ENCODE measurements at regions not wholly inside any gene's neighbourhood (a gene's known extent, or its start where the extent isn't known, plus 50 kb on each side); places are given as distances from the start of the nearest gene placed in this dataset.
A peak's percentile ranks its signal among the peaks of the same experiment; 100 is the strongest.

- WGBS (ENCODE audit: insufficient coverage): 40% methylated on average over 1 of the region's 9 CpGs
These were observed 292.3 kb upstream of the PITRM1 start for GRCh38 chr10:3464760-3465405.

GRCh38 chr10:3460420-3461128 lies 288.0 kb upstream of the PITRM1 start:
- H3K9me3 ChIP-seq (replicated peaks; ENCODE audit: control insufficient read depth, low read depth, low read length): peaks cover 5% of the 10 kb centered on the region
- no peak overlapping the region for H3K27ac ChIP-seq (ENCODE audit: low read length)
- no peak for DNase-seq
- H3K4me1 ChIP-seq (ENCODE audit: control insufficient read depth, insufficient read depth, low read length): peaks cover 12% of the 10 kb centered on the region
- WGBS (ENCODE audit: insufficient coverage): 55% methylated on average over 2 of the region's 6 CpGs
- H3K4me3 ChIP-seq (ENCODE audit: low read length): no peak overlapping the region
- H3K36me3 ChIP-seq (ENCODE audit: control insufficient read depth, insufficient read depth, low read length): no peaks in the 10 kb centered on the region
- H3K27me3 ChIP-seq (ENCODE audit: control insufficient read depth, insufficient read depth, low read length): no peaks in the 10 kb centered on the region

More at GRCh38 chr10:3464760-3465405, 292.3 kb upstream of the PITRM1 start:
- no peaks in the 10 kb centered on the region for H3K9me3 ChIP-seq (replicated peaks; ENCODE audit: control insufficient read depth, low read depth, low read length)
- no peaks in the 10 kb centered on the region for H3K27me3 ChIP-seq (ENCODE audit: control insufficient read depth, insufficient read depth, low read length)
- no peak overlapping the region for H3K4me3 ChIP-seq (ENCODE audit: low read length)
- H3K4me1 ChIP-seq (ENCODE audit: control insufficient read depth, insufficient read depth, low read length): peaks cover 37% of the 10 kb centered on the region
- no peaks in the 10 kb centered on the region for H3K36me3 ChIP-seq (ENCODE audit: control insufficient read depth, insufficient read depth, low read length)
- peak overlapping the region; percentile 85 for H3K27ac ChIP-seq (ENCODE audit: low read length)
- DNase-seq: no peak

- DNase-seq: peak; percentile 81
- Histone ChIP-seq H3K9me3 (replicated peaks; ENCODE audit: control insufficient read depth, low read depth, low read length) (peaks cover 5% of the 10 kb centered on the region), H3K4me3 (ENCODE audit: low read length) (no peak overlapping the region), H3K27me3 (ENCODE audit: control insufficient read depth, insufficient read depth, low read length) (no peaks in the 10 kb centered on the region), H3K27ac (ENCODE audit: low read length) (peak overlapping the region; percentile 89), H3K4me1 (ENCODE audit: control insufficient read depth, insufficient read depth, low read length) (peaks cover 17% of the 10 kb centered on the region), H3K36me3 (ENCODE audit: control insufficient read depth, insufficient read depth, low read length) (no peaks in the 10 kb centered on the region)
- WGBS (ENCODE audit: insufficient coverage): 42% methylated on average over 11 of the region's 13 CpGs
These were observed 283.1 kb upstream of the PITRM1 start for GRCh38 chr10:3455385-3456334.

- 27% methylated on average over 3 of the region's 7 CpGs for WGBS (ENCODE audit: insufficient coverage)
- no peaks in the 10 kb centered on the region for H3K27me3 ChIP-seq (ENCODE audit: control insufficient read depth, insufficient read depth, low read length)
- H3K27ac ChIP-seq (ENCODE audit: low read length): peak overlapping the region; percentile 83
- H3K9me3 ChIP-seq (replicated peaks; ENCODE audit: control insufficient read depth, low read depth, low read length): no peaks in the 10 kb centered on the region
- H3K36me3 ChIP-seq (ENCODE audit: control insufficient read depth, insufficient read depth, low read length): no peaks in the 10 kb centered on the region
- no peak overlapping the region for H3K4me3 ChIP-seq (ENCODE audit: low read length)
- H3K4me1 ChIP-seq (ENCODE audit: control insufficient read depth, insufficient read depth, low read length): peaks cover 17% of the 10 kb centered on the region
- peak; percentile 63 for DNase-seq
These were observed 280.2 kb upstream of the PITRM1 start for GRCh38 chr10:3452683-3453361.

GRCh38 chr10:3452173-3452626 lies 279.6 kb upstream of the PITRM1 start:
- 8% methylated on average over 2 of the region's 5 CpGs for WGBS (ENCODE audit: insufficient coverage)
- Histone ChIP-seq H3K36me3 (ENCODE audit: control insufficient read depth, insufficient read depth, low read length) (no peaks in the 10 kb centered on the region), H3K9me3 (replicated peaks; ENCODE audit: control insufficient read depth, low read depth, low read length) (no peaks in the 10 kb centered on the region), H3K4me1 (ENCODE audit: control insufficient read depth, insufficient read depth, low read length) (peaks cover 17% of the 10 kb centered on the region), H3K27me3 (ENCODE audit: control insufficient read depth, insufficient read depth, low read length) (no peaks in the 10 kb centered on the region), H3K4me3 (ENCODE audit: low read length) (no peak overlapping the region), H3K27ac (ENCODE audit: low read length) (peak overlapping the region; percentile 83)
- DNase-seq: peak; percentile 78

- Histone ChIP-seq H3K4me3 (ENCODE audit: low read length) (no peak overlapping the region), H3K36me3 (ENCODE audit: control insufficient read depth, insufficient read depth, low read length) (no peaks in the 10 kb centered on the region), H3K4me1 (ENCODE audit: control insufficient read depth, insufficient read depth, low read length) (peaks cover 17% of the 10 kb centered on the region), H3K9me3 (replicated peaks; ENCODE audit: control insufficient read depth, low read depth, low read length) (no peaks in the 10 kb centered on the region), H3K27ac (ENCODE audit: low read length) (peak overlapping the region; percentile 83), H3K27me3 (ENCODE audit: control insufficient read depth, insufficient read depth, low read length) (no peaks in the 10 kb centered on the region)
- no CpG with 5 or more reads among the region's 4 CpGs for WGBS (ENCODE audit: insufficient coverage)
- no peak for DNase-seq
These were observed 279.1 kb upstream of the PITRM1 start for GRCh38 chr10:3451516-3452172.

GRCh38 chr10:3446221-3446620 lies 273.6 kb upstream of the PITRM1 start:
- H3K4me3 ChIP-seq (ENCODE audit: low read length): no peak overlapping the region
- H3K27me3 ChIP-seq (ENCODE audit: control insufficient read depth, insufficient read depth, low read length): no peaks in the 10 kb centered on the region
- no peaks in the 10 kb centered on the region for H3K4me1 ChIP-seq (ENCODE audit: control insufficient read depth, insufficient read depth, low read length)
- no CpG with 5 or more reads among the region's 4 CpGs for WGBS (ENCODE audit: insufficient coverage)
- H3K27ac ChIP-seq (ENCODE audit: low read length): no peak overlapping the region
- no peaks in the 10 kb centered on the region for H3K36me3 ChIP-seq (ENCODE audit: control insufficient read depth, insufficient read depth, low read length)
- DNase-seq: no peak
- H3K9me3 ChIP-seq (replicated peaks; ENCODE audit: control insufficient read depth, low read depth, low read length): no peaks in the 10 kb centered on the region

GRCh38 chr10:3445648-3446047 lies 273.1 kb upstream of the PITRM1 start:
- no peak for DNase-seq
- WGBS (ENCODE audit: insufficient coverage): 90% methylated on average over 2 of the region's 4 CpGs
- Histone ChIP-seq H3K27me3 (ENCODE audit: control insufficient read depth, insufficient read depth, low read length) (no peaks in the 10 kb centered on the region), H3K4me1 (ENCODE audit: control insufficient read depth, insufficient read depth, low read length) (no peaks in the 10 kb centered on the region), H3K4me3 (ENCODE audit: low read length) (no peak overlapping the region), H3K27ac (ENCODE audit: low read length) (no peak overlapping the region), H3K36me3 (ENCODE audit: control insufficient read depth, insufficient read depth, low read length) (no peaks in the 10 kb centered on the region), H3K9me3 (replicated peaks; ENCODE audit: control insufficient read depth, low read depth, low read length) (no peaks in the 10 kb centered on the region)

GRCh38 chr10:3442451-3442990 lies 269.9 kb upstream of the PITRM1 start:
- H3K4me1 ChIP-seq (ENCODE audit: control insufficient read depth, insufficient read depth, low read length): no peaks in the 10 kb centered on the region
- no peaks in the 10 kb centered on the region for H3K36me3 ChIP-seq (ENCODE audit: control insufficient read depth, insufficient read depth, low read length)
- H3K9me3 ChIP-seq (replicated peaks; ENCODE audit: control insufficient read depth, low read depth, low read length): peaks cover 7% of the 10 kb centered on the region
- H3K4me3 ChIP-seq (ENCODE audit: low read length): no peak overlapping the region
- no peaks in the 10 kb centered on the region for H3K27me3 ChIP-seq (ENCODE audit: control insufficient read depth, insufficient read depth, low read length)
- no peak overlapping the region for H3K27ac ChIP-seq (ENCODE audit: low read length)
- DNase-seq: no peak
- no CpG with 5 or more reads among the region's 8 CpGs for WGBS (ENCODE audit: insufficient coverage)
